MM.1S (cell line): ENCODE measurements at regions not wholly inside any gene's neighbourhood (a gene's known extent, or its start where the extent isn't known, plus 50 kb on each side); places are given as distances from the start of the nearest gene placed in this dataset.

Experiments used
- CTCF ChIP-seq: fragments of 300-600 bp; sonication (generic); IDR thresholded peaks from 2 replicates; pipeline ENCODE4 v1.5.1; 2016; ENCODE audit warnings: antibody characterized with exemption, low read length, mixed read lengths
- EZH2 ChIP-seq: fragments of 300-600 bp; sonication (generic); optimal IDR thresholded peaks from 2 replicates; pipeline ENCODE3; 2017; ENCODE audit warnings: low read depth, mild to moderate bottlenecking, antibody characterized with exemption, low read length, mixed read lengths
- EZH2phosphoT487 ChIP-seq: fragments of 300-600 bp; sonication (generic); IDR thresholded peaks from 2 replicates; pipeline ENCODE4 v1.6.1; 2018; ENCODE audit warnings: antibody characterized with exemption, low read length

GRCh38 chr7:156334636-156335035 is 305.9 kb upstream of the RNF32 start:
- TF ChIP-seq EZH2 (no peak), CTCF (no peak), EZH2phosphoT487 (no peak)
